ENCODE measurements at regions not wholly inside any gene's neighbourhood (a gene's known extent, or its start where the extent isn't known, plus 50 kb on each side); places are given as distances from the start of the nearest gene placed in this dataset.

GRCh38 chr12:41924111-41924510 lies 220.6 kb downstream of the GXYLT1 start:
- no peak for DNase-seq

- no peak for DNase-seq
Measured at GRCh38 chr12:41923351-41923750, 221.3 kb downstream of the GXYLT1 start.

- DNase-seq, result no peak
Measured at GRCh38 chr12:41920355-41920754, 224.3 kb downstream of the GXYLT1 start.

- DNase-seq, result no peak
Measured at GRCh38 chr12:41919526-41920261, 225.0 kb downstream of the GXYLT1 start.

GRCh38 chr12:41919048-41919447 lies 225.6 kb downstream of the GXYLT1 start:
- DNase-seq, result no peak

GRCh38 chr12:41917938-41918341 lies 226.7 kb downstream of the GXYLT1 start:
- DNase-seq, result no peak

GRCh38 chr12:41917181-41917580 lies 227.5 kb downstream of the GXYLT1 start:
- DNase-seq, result no peak

GRCh38 chr12:41910578-41911320 lies 233.9 kb downstream of the GXYLT1 start:
- DNase-seq, result no peak

- no peak for DNase-seq
Measured at GRCh38 chr12:41908206-41908605, 236.5 kb downstream of the GXYLT1 start.

- no peak for DNase-seq
Measured at GRCh38 chr12:41907550-41907949, 237.1 kb downstream of the GXYLT1 start.

GRCh38 chr12:41907021-41907420 lies 237.7 kb downstream of the GXYLT1 start:
- no peak for DNase-seq

- no peak for DNase-seq
Measured at GRCh38 chr12:41905759-41906297, 238.8 kb downstream of the GXYLT1 start.

- no peak for DNase-seq
Measured at GRCh38 chr12:41905073-41905758, 239.5 kb downstream of the GXYLT1 start.

- no peak for DNase-seq
Measured at GRCh38 chr12:41904041-41904440, 240.6 kb downstream of the GXYLT1 start.

GRCh38 chr12:41903014-41903708 lies 241.5 kb downstream of the GXYLT1 start:
- DNase-seq, result no peak

- DNase-seq, result no peak
Measured at GRCh38 chr12:41899577-41899976, 245.1 kb downstream of the GXYLT1 start.

GRCh38 chr12:41897593-41897992 lies 247.1 kb downstream of the GXYLT1 start:
- no peak for DNase-seq

- DNase-seq, result no peak
Measured at GRCh38 chr12:41893491-41893890, 251.2 kb downstream of the GXYLT1 start.

- DNase-seq, result no peak
Measured at GRCh38 chr12:41892302-41892701, 252.4 kb downstream of the GXYLT1 start.

GRCh38 chr12:41891226-41891625 lies 253.4 kb downstream of the GXYLT1 start:
- no peak for DNase-seq

GRCh38 chr12:41888285-41888684 lies 256.4 kb downstream of the GXYLT1 start:
- no peak for DNase-seq

- no peak for DNase-seq
Measured at GRCh38 chr12:41881891-41882805, 262.5 kb downstream of the GXYLT1 start.

Data from HCEC 1CT (cell line).